ENCODE measurements at regions not wholly inside any gene's neighbourhood (a gene's known extent, or its start where the extent isn't known, plus 50 kb on each side); places are given as distances from the start of the nearest gene placed in this dataset.

DNA sequence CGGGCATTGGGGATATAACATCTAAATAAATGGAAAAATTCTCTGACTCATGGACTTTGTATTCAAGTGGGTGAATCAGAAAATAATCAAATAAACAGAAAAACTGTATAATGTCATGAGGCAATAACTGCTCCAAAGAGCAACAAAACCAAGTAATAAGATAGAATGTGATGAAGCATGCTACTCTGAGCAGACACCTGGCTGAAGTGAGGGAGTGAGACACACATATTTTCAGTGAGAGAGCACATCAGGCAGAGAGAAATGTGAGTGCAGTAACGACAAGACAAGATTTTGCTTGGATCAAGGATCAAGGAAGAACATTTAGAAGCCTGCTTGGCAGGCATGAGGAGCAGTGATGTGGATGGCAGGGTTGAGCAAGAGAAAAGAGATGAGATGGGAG, 75.8 kb upstream of the CCDC91 start:
- DNase-seq = no peak
- no peak overlapping the region for H3K4me3 ChIP-seq (ENCODE audit: low read depth, low read length)
- no peak overlapping the region for H3K27ac ChIP-seq
- no peaks in the 10 kb centered on the region for H3K27me3 ChIP-seq (replicated peaks)
- H3K36me3 ChIP-seq (replicated peaks) = no peaks in the 10 kb centered on the region
- in situ Hi-C loops (cut with HindIII; ENCODE audit: low pct_ligation_motif_present, low sequenced_read_pairs) = no loop called here
- TF ChIP-seq, protein P1, sequence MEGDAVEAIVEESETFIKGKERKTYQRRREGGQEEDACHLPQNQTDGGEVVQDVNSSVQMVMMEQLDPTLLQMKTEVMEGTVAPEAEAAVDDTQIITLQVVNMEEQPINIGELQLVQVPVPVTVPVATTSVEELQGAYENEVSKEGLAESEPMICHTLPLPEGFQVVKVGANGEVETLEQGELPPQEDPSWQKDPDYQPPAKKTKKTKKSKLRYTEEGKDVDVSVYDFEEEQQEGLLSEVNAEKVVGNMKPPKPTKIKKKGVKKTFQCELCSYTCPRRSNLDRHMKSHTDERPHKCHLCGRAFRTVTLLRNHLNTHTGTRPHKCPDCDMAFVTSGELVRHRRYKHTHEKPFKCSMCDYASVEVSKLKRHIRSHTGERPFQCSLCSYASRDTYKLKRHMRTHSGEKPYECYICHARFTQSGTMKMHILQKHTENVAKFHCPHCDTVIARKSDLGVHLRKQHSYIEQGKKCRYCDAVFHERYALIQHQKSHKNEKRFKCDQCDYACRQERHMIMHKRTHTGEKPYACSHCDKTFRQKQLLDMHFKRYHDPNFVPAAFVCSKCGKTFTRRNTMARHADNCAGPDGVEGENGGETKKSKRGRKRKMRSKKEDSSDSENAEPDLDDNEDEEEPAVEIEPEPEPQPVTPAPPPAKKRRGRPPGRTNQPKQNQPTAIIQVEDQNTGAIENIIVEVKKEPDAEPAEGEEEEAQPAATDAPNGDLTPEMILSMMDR (IDR thresholded peaks at IDR 0.05; ENCODE audit: low read depth, low read length, missing control alignments) = no peak

DNA sequence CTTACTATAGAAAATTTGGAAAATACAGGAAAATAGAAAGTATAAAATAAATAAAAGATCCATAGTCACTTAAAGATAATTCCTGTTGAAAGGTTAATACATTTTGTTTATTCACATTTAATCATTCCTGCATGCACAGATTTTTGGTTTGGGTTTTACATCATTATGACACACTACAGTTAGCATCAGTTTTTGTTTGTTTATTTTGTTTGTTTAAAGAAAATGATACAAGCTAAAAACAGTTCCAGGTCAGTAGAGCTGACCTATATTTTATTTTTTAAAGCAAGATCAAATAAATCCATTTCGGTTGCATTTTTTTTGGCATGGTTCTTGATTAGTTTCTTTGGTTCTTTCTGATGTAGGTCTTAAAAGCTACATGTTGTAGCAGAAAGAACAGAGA, 68.8 kb upstream of the CCDC91 start:
- no peak overlapping the region for H3K4me3 ChIP-seq (ENCODE audit: low read depth, low read length)
- TF ChIP-seq, protein P1 (IDR thresholded peaks at IDR 0.05; ENCODE audit: low read depth, low read length, missing control alignments) = no peak
- DNase-seq = no peak
- in situ Hi-C loops (cut with HindIII; ENCODE audit: low pct_ligation_motif_present, low sequenced_read_pairs) = no loop called here
- no peaks in the 10 kb centered on the region for H3K27me3 ChIP-seq (replicated peaks)
- H3K36me3 ChIP-seq (replicated peaks) = no peaks in the 10 kb centered on the region
- no peak overlapping the region for H3K27ac ChIP-seq

DNA sequence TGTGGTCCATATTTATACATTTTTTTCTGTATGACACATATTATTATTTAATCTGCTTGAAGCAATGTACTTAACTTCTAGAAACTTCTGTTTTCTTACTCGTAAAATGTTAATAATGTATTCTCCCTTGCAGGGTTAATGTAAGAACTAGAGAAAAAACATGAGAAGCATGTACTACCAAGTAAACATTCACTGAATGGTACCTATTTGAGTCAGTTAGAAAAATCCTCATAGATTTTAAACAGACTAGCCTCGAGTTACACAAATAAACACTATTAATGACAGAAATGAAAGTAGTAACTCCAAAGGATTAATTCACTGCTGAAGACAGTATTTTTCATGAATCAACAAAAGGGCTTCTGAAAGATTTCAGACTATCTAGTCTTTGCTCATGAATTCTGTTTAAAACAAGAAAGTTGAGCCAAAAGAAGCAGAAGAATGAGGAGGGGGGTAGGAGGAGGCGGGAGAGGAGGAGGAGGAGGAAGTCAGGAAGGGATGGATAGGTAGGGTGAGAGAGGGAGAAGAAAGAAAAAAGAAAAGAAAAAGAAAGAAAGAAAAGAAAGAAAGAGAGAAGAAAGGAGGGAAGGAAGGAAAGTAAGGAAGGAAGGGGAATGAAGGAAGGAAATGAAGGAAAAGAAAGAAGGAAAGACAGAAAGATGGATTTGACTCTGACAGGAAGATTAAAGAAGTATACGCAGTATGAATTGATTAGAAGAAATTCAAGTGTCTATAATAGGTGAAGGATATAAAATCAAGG, 68.2 kb upstream of the CCDC91 start:
- Histone ChIP-seq H3K27me3 (replicated peaks) (no peaks in the 10 kb centered on the region), H3K27ac (no peak overlapping the region), H3K36me3 (replicated peaks) (no peaks in the 10 kb centered on the region), H3K4me3 (ENCODE audit: low read depth, low read length) (no peak overlapping the region)
- in situ Hi-C loops (cut with HindIII; ENCODE audit: low pct_ligation_motif_present, low sequenced_read_pairs) = no loop called here
- DNase-seq = no peak
- TF ChIP-seq, protein P1 (IDR thresholded peaks at IDR 0.05; ENCODE audit: low read depth, low read length, missing control alignments) = no peak

DNA sequence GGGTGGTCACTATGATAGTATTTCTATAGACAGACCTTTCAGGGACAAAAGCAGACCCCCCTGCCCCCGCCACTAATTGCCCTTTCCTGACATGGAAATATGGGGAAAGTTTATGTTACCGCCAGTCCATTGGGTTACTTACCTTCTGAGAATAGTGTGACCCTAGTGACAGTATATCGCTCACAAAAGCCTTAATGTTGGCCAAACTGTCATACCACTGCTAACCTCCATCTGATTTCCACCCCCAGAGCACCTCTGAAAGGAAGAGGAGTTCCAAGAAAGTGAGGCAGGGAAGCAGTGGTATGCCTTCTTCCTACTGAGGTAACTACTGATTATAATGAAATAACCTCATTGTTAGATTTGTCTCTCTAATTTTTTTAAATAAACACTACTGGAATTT, 67.5 kb upstream of the CCDC91 start:
- TF ChIP-seq, protein P1 (IDR thresholded peaks at IDR 0.05; ENCODE audit: low read depth, low read length, missing control alignments) = no peak
- no peak for DNase-seq
- no peaks in the 10 kb centered on the region for H3K27me3 ChIP-seq (replicated peaks)
- no peaks in the 10 kb centered on the region for H3K36me3 ChIP-seq (replicated peaks)
- in situ Hi-C loops (cut with HindIII; ENCODE audit: low pct_ligation_motif_present, low sequenced_read_pairs) = no loop called here
- no peak overlapping the region for H3K27ac ChIP-seq
- H3K4me3 ChIP-seq (ENCODE audit: low read depth, low read length) = no peak overlapping the region

DNA sequence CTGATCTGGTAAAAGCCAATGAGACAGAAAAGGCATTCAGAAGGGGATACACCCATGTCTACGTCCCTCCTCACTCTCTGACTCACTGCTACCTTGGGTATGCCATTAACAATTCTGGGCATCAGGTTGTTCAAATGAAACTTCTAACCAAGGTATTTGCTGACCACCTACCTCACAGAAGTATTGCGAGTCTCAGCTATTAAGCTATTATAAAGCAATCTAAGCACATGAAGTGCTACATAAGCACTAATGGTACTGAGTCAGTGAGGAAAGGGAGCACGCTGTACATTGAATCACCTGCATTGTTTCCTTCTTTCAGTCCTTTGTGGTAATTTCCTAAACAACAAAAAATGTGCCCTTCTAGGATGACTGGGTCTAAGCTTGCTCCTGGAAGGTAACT, 62.8 kb upstream of the CCDC91 start:
- no peak for DNase-seq
- TF ChIP-seq, protein P1 (IDR thresholded peaks at IDR 0.05; ENCODE audit: low read depth, low read length, missing control alignments) = no peak
- Histone ChIP-seq H3K36me3 (replicated peaks) (no peaks in the 10 kb centered on the region), H3K27ac (no peak overlapping the region), H3K4me3 (ENCODE audit: low read depth, low read length) (no peak overlapping the region), H3K27me3 (replicated peaks) (no peaks in the 10 kb centered on the region)
- in situ Hi-C loops (cut with HindIII; ENCODE audit: low pct_ligation_motif_present, low sequenced_read_pairs) = no loop called here

DNA sequence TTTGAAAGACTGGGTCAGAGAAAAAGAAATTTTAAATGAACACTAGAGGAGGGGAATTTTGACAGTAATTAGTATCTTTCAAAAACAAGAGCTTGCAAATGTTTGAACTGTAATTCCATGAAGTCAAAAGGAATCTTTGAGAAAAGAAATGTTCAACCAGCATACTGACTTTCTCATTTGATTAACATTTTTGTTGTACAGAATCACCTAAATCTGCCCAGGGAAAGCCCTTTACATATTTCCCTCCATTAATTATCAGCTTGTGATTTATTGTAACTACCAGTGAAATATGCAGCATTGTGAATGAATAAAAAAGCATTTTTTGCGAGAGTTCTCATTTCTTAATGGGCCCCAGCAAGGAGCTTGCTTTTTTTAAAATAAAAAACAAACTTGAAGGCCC, 61.2 kb upstream of the CCDC91 start:
- in situ Hi-C loops (cut with HindIII; ENCODE audit: low pct_ligation_motif_present, low sequenced_read_pairs) = no loop called here
- Histone ChIP-seq H3K27me3 (replicated peaks) (no peaks in the 10 kb centered on the region), H3K4me3 (ENCODE audit: low read depth, low read length) (no peak overlapping the region), H3K27ac (no peak overlapping the region), H3K36me3 (replicated peaks) (no peaks in the 10 kb centered on the region)
- TF ChIP-seq, protein P1 (IDR thresholded peaks at IDR 0.05; ENCODE audit: low read depth, low read length, missing control alignments) = no peak
- DNase-seq = no peak
